NCI-H1930 (cell line): ENCODE measurements at regions not wholly inside any gene's neighbourhood (a gene's known extent, or its start where the extent isn't known, plus 50 kb on each side); places are given as distances from the start of the nearest gene placed in this dataset.
"Not testable (repeated sequence)": the region's sequence is repeated elsewhere in the genome, so short reads cannot be mapped to it uniquely, and the experiment has no call there.

Experiments
- DNase-seq, 2 experiments: peaks; one replicate each; lab custom pipeline; 2025; lab: John Stamatoyannopoulos, UW

- DNase-seq = no peak
These were observed 98.1 kb downstream of the NEDD1 start for GRCh38 chr12:97005174-97005573.

GRCh38 chr12:97005646-97006045, 98.6 kb downstream of the NEDD1 start:
- no peak for DNase-seq

GRCh38 chr12:97006585-97006984, 99.5 kb downstream of the NEDD1 start:
- DNase-seq = no peak

GRCh38 chr12:97016163-97016562, 109.1 kb downstream of the NEDD1 start:
- DNase-seq = no peak

- no peak for DNase-seq
These were observed 110.2 kb downstream of the NEDD1 start for GRCh38 chr12:97017213-97017612.

- DNase-seq = no peak
These were observed 115.6 kb downstream of the NEDD1 start for GRCh38 chr12:97022536-97023230.

- DNase-seq = no peak
These were observed 117.3 kb downstream of the NEDD1 start for GRCh38 chr12:97024393-97024792.

- DNase-seq = no peak
These were observed 119.8 kb downstream of the NEDD1 start for GRCh38 chr12:97026901-97027300.

- DNase-seq = no peak
These were observed 120.4 kb downstream of the NEDD1 start for GRCh38 chr12:97027482-97027881.

GRCh38 chr12:97038131-97038530, 131.1 kb downstream of the NEDD1 start:
- DNase-seq = no peak

GRCh38 chr12:97038834-97039233, 131.8 kb downstream of the NEDD1 start:
- no peak for DNase-seq

- no peak for DNase-seq
These were observed 139.8 kb downstream of the NEDD1 start for GRCh38 chr12:97046901-97047300.

- DNase-seq = no peak
These were observed 140.3 kb downstream of the NEDD1 start for GRCh38 chr12:97047361-97047760.

GRCh38 chr12:97048421-97049035, 141.5 kb downstream of the NEDD1 start:
- no peak for DNase-seq

GRCh38 chr12:97050509-97050908, 143.5 kb downstream of the NEDD1 start:
- DNase-seq = no peak

GRCh38 chr12:97051341-97051740, 144.3 kb downstream of the NEDD1 start:
- DNase-seq = no peak

- DNase-seq = no peak
These were observed 154.1 kb downstream of the NEDD1 start for GRCh38 chr12:97061171-97061570.

GRCh38 chr12:97063292-97063935, 156.4 kb downstream of the NEDD1 start:
- DNase-seq = no peak

- no peak for DNase-seq
These were observed 168.3 kb downstream of the NEDD1 start for GRCh38 chr12:97075161-97075933.

- DNase-seq = no peak
These were observed 169.0 kb downstream of the NEDD1 start for GRCh38 chr12:97075934-97076630.

GRCh38 chr12:97076912-97077311, 169.9 kb downstream of the NEDD1 start:
- not testable (repeated sequence) for DNase-seq

GRCh38 chr12:97082029-97082428, 175.0 kb downstream of the NEDD1 start:
- no peak for DNase-seq
